Lower leg skin (tissue), 4 donors: ENCODE measurements at regions not wholly inside any gene's neighbourhood (a gene's known extent, or its start where the extent isn't known, plus 50 kb on each side); places are given as distances from the start of the nearest gene placed in this dataset.

ENCODE experiments used
- DNase-seq, 2 donors: peaks; one replicate each; pipeline ENCODE4 v3.0.0-alpha.2; 2019; ENCODE audit warnings: low spot score in 2 of 2
- H3K4me3 ChIP-seq: fragments of 200-600 bp; sonication (generic); 2 replicates; pipeline ENCODE4 v1.5.1; 2017; ENCODE audit warnings: mild to moderate bottlenecking, low read depth; ENCODE audit not compliant: poor library complexity, severe bottlenecking
- CTCF ChIP-seq, 3 donors: fragments of 450-650 bp; IDR thresholded peaks; one replicate each; pipeline ENCODE4 v1.5.1; 2016; ENCODE audit warnings: antibody characterized with exemption in 3 of 3, mild to moderate bottlenecking in 3 of 3, moderate library complexity in 2 of 3
- POLR2A ChIP-seq, 2 donors: fragments of 450-650 bp; IDR thresholded peaks; one replicate each; pipeline ENCODE4 v1.6.1; 2016 to 2017; ENCODE audit warnings: antibody characterized with exemption in 2 of 2, mild to moderate bottlenecking in 1 of 2, moderate library complexity in 1 of 2
- WGBS, 2 donors: methylation state at CpG; one replicate each; pipeline ENCODE4 v1.1.5; 2018; 5-methylcytosine and 5-hydroxymethylcytosine counted together
- intact Hi-C: fragments of 100-400 bp; cut with DNase I; formaldehyde crosslinking; loops from one replicate; pipeline ENCODE4 v1.15.0; 2023; ENCODE audit warnings: low total_unique reads

- no peak overlapping the region for H3K4me3 ChIP-seq
- WGBS, 2 donors: 67 to 78% methylated on average over 1 of the region's 1 CpG
- no peak for DNase-seq
- intact Hi-C loops: no loop called here
- TF ChIP-seq CTCF (IDR thresholded peaks at IDR 0.05) (no peak), POLR2A (IDR thresholded peaks at IDR 0.05) (no peak)
Measured at GRCh38 chr11:91694331-91694730, 530.3 kb upstream of the FAT3 start.

- intact Hi-C loops: no loop called here
- WGBS, 2 donors: 76 to 84% methylated on average over 1 of the region's 1 CpG
- no peak for DNase-seq
- TF ChIP-seq CTCF (IDR thresholded peaks at IDR 0.05): no peak
- TF ChIP-seq POLR2A (IDR thresholded peaks at IDR 0.05): no peak
- H3K4me3 ChIP-seq: no peak overlapping the region
Measured at GRCh38 chr11:91691872-91692271, 532.7 kb upstream of the FAT3 start.

DNA sequence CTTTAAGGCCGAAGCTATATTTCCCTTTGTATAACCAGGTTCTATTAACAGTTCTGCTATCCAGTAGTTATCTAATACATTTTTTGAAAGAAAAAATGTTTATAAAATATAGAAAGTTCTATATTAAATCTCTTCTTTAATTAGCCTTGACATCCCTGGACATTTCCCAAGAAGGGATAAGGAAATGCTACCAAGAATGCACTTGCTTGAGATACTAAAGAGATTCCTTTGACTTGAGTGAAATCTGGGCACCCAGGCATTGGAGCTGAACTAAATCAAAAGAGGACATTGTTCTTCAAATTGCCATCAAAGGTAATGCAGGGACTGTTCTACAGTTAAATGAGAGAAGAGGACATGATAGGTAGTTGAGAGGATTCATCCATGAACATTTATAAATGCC is 535.9 kb upstream of the FAT3 start:
- WGBS, 2 donors: 91% methylated on average over 1 of the region's 1 CpG
- no peak overlapping the region for H3K4me3 ChIP-seq
- intact Hi-C loops: no loop called here
- DNase-seq: no peak
- TF ChIP-seq POLR2A (IDR thresholded peaks at IDR 0.05): no peak
- TF ChIP-seq CTCF (IDR thresholded peaks at IDR 0.05): no peak

DNA sequence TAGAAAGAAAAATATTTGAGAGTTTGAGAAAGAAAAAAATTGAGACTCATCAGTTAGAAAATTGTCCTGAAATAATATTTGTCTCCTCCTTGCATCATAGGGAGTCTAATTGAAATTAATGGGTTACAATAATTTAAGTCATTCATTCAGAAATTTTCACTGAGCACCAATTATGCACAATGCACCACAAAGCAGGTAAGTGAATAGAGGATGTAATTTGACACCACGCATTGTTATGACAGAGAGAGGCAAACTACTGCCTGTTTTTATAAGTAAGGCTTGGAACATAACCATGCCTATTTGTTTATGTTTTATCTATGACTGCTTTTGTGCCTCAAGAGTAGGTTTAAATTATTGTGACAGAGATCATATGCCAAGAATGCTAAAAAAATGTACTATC is 537.9 kb upstream of the FAT3 start:
- 78 to 82% methylated on average over 1 of the region's 1 CpG for WGBS, 2 donors
- TF ChIP-seq CTCF (IDR thresholded peaks at IDR 0.05) (no peak), POLR2A (IDR thresholded peaks at IDR 0.05) (no peak)
- no peak overlapping the region for H3K4me3 ChIP-seq
- intact Hi-C loops: no loop called here
- no peak for DNase-seq

GRCh38 chr11:91686281-91686680 is 538.3 kb upstream of the FAT3 start:
- TF ChIP-seq CTCF (IDR thresholded peaks at IDR 0.05) (no peak), POLR2A (IDR thresholded peaks at IDR 0.05) (no peak)
- no peak for DNase-seq
- H3K4me3 ChIP-seq: no peak overlapping the region
- intact Hi-C loops: no loop called here
- WGBS, 2 donors: 34 to 56% methylated on average over 3 of the region's 3 CpGs

GRCh38 chr11:91673705-91674104 is 550.9 kb upstream of the FAT3 start:
- DNase-seq: no peak
- TF ChIP-seq CTCF (IDR thresholded peaks at IDR 0.05) (no peak), POLR2A (IDR thresholded peaks at IDR 0.05) (no peak)
- H3K4me3 ChIP-seq: no peak overlapping the region
- 87 to 89% methylated on average over 1 of the region's 1 CpG for WGBS, 2 donors
- intact Hi-C loops: no loop called here
